CD8-positive, alpha-beta memory T cell (primary cell): ENCODE measurements at regions not wholly inside any gene's neighbourhood (a gene's known extent, or its start where the extent isn't known, plus 50 kb on each side); places are given as distances from the start of the nearest gene placed in this dataset.

ENCODE experiments used
- CTCF ChIA-PET: fragments of 350-600 bp; sonication (Branson Sonifier 250); formaldehyde crosslinking; loops from one replicate; lab custom pipeline; 2021; ENCODE audit warnings: antibody characterized with exemption; lab: Charles Lee
- POLR2A ChIA-PET: fragments of 350-600 bp; sonication (Branson Sonifier 250); formaldehyde crosslinking; loops from one replicate; lab custom pipeline; 2021; ENCODE audit warnings: antibody characterized with exemption; lab: Charles Lee
- DNase-seq, 5 donors: peaks; one replicate each; pipeline versions ENCODE4 v3.0.0 to v3.0.0-alpha.2; 2020 to 2022; ENCODE audit warnings: mixed read lengths in 1 of 5
- H3K27ac ChIP-seq: one replicate; pipeline ENCODE4 v1.7.0; 2013; ENCODE audit warnings: low read depth, mild to moderate bottlenecking, low read length, moderate library complexity
- H3K27me3 ChIP-seq: 2 replicates; pipeline ENCODE4 v1.7.0; 2013; ENCODE audit warnings: low read length, mild to moderate bottlenecking; ENCODE audit not compliant: insufficient read depth, poor library complexity, severe bottlenecking
- H3K36me3 ChIP-seq: 2 replicates; pipeline ENCODE4 v1.7.0; 2013; ENCODE audit warnings: mild to moderate bottlenecking, low read length, moderate library complexity; ENCODE audit not compliant: insufficient read depth
- H3K4me1 ChIP-seq: 2 replicates; pipeline ENCODE4 v1.7.0; 2013; ENCODE audit warnings: mild to moderate bottlenecking, low read length, moderate library complexity; ENCODE audit not compliant: insufficient read depth
- H3K4me3 ChIP-seq: 2 replicates; pipeline ENCODE4 v1.7.0; 2013; ENCODE audit warnings: mild to moderate bottlenecking, low read length
- H3K9me3 ChIP-seq: 2 replicates; pipeline ENCODE4 v1.7.0; 2013; ENCODE audit warnings: mild to moderate bottlenecking, low read length
- H3K27ac Mint-ChIP-seq, 8 donors: one replicate each; pipeline ENCODE4 v1.8.0; 2020 to 2021; ENCODE audit warnings: mixed read lengths in 8 of 8, mild to moderate bottlenecking in 6 of 8, inconsistent platforms in 3 of 8, moderate library complexity in 3 of 8
- H3K27me3 Mint-ChIP-seq, 2 donors: one replicate each; pipeline ENCODE4 v1.8.0; 2020 to 2021; ENCODE audit warnings: mixed read lengths in 2 of 2, mild to moderate bottlenecking in 1 of 2, moderate library complexity in 1 of 2
- H3K36me3 Mint-ChIP-seq, 3 donors: one replicate each; pipeline ENCODE4 v1.8.0; 2020 to 2021; ENCODE audit warnings: mixed read lengths in 3 of 3, inconsistent platforms in 1 of 3, mild to moderate bottlenecking in 1 of 3
- H3K4me1 Mint-ChIP-seq, 3 donors: one replicate each; pipeline ENCODE4 v1.8.0; 2020 to 2021; ENCODE audit warnings: mixed read lengths in 3 of 3, inconsistent platforms in 1 of 3, mild to moderate bottlenecking in 1 of 3
- H3K4me3 Mint-ChIP-seq, 7 donors: one replicate each; pipeline ENCODE4 v1.8.0; 2020 to 2021; ENCODE audit warnings: mixed read lengths in 7 of 7, mild to moderate bottlenecking in 6 of 7, moderate library complexity in 4 of 7, inconsistent platforms in 2 of 7
- H3K9me3 Mint-ChIP-seq, 5 donors: one replicate each; pipeline ENCODE4 v1.8.0; 2020 to 2022; ENCODE audit warnings: mixed read lengths in 5 of 5, mild to moderate bottlenecking in 3 of 5, moderate library complexity in 2 of 5, inconsistent platforms in 1 of 5

- no peaks in the 10 kb centered on the region for H3K4me1 ChIP-seq
- CTCF ChIA-PET, result no interaction called here
- Mint-ChIP-seq H3K36me3 (no peaks in the 10 kb centered on the region), H3K9me3 (peaks cover 1 to 33% (median 10%) of the 10 kb centered on the region in 5 donors), H3K4me1 (no peaks in the 10 kb centered on the region), H3K4me3 (no peak overlapping the region), H3K27ac (no peak overlapping the region), H3K27me3 (peaks cover 0 to 1% of the 10 kb centered on the region in 2 donors)
- POLR2A ChIA-PET, result no interaction called here
- H3K27me3 ChIP-seq, result no peaks in the 10 kb centered on the region
- no peak for DNase-seq
- H3K27ac ChIP-seq, result no peak overlapping the region
- H3K9me3 ChIP-seq, result no peaks in the 10 kb centered on the region
- no peak overlapping the region for H3K4me3 ChIP-seq
- no peaks in the 10 kb centered on the region for H3K36me3 ChIP-seq
Observed at GRCh38 chr14:29503903-29504302, 423.7 kb downstream of the PRKD1 start.

- Mint-ChIP-seq H3K36me3 (no peaks in the 10 kb centered on the region), H3K4me3 (no peak overlapping the region), H3K4me1 (no peaks in the 10 kb centered on the region), H3K9me3 (peaks cover 5 to 20% (median 9%) of the 10 kb centered on the region in 5 donors), H3K27me3 (no peaks in the 10 kb centered on the region), H3K27ac (no peak overlapping the region)
- no peaks in the 10 kb centered on the region for H3K9me3 ChIP-seq
- ChIA-PET CTCF (no interaction called here), POLR2A (no interaction called here)
- no peak overlapping the region for H3K27ac ChIP-seq
- DNase-seq, result no peak
- no peaks in the 10 kb centered on the region for H3K4me1 ChIP-seq
- no peaks in the 10 kb centered on the region for H3K36me3 ChIP-seq
- no peaks in the 10 kb centered on the region for H3K27me3 ChIP-seq
- no peak overlapping the region for H3K4me3 ChIP-seq
Observed at GRCh38 chr14:29518335-29518734, 409.3 kb downstream of the PRKD1 start.

- Mint-ChIP-seq H3K4me1 (no peaks in the 10 kb centered on the region), H3K36me3 (no peaks in the 10 kb centered on the region), H3K27me3 (no peaks in the 10 kb centered on the region), H3K4me3 (no peak overlapping the region), H3K9me3 (peaks cover 5 to 16% (median 8%) of the 10 kb centered on the region in 5 donors), H3K27ac (no peak overlapping the region)
- H3K36me3 ChIP-seq, result no peaks in the 10 kb centered on the region
- ChIA-PET POLR2A (no interaction called here), CTCF (no interaction called here)
- no peaks in the 10 kb centered on the region for H3K4me1 ChIP-seq
- H3K9me3 ChIP-seq, result no peaks in the 10 kb centered on the region
- H3K27ac ChIP-seq, result no peak overlapping the region
- no peak overlapping the region for H3K4me3 ChIP-seq
- no peaks in the 10 kb centered on the region for H3K27me3 ChIP-seq
- DNase-seq, result no peak
Observed at GRCh38 chr14:29521526-29522137, 406.0 kb downstream of the PRKD1 start.
